PC-9 (cell line): ENCODE measurements at regions not wholly inside any gene's neighbourhood (a gene's known extent, or its start where the extent isn't known, plus 50 kb on each side); places are given as distances from the start of the nearest gene placed in this dataset.

ENCODE experiments used
- BruUV-seq: library from RNA; stranded (reverse); fragments of 400-500 nt; replicated peaks from 2 replicates; lab custom pipeline; 2021; lab: Mats Ljungman, UMichigan
- CTCF ChIA-PET: fragments of 300-600 bp; sonication (Branson Sonifier 250); formaldehyde crosslinking; loops from one replicate; lab custom pipeline; 2022; ENCODE audit warnings: antibody characterized with exemption; lab: Charles Lee
- POLR2A ChIA-PET: fragments of 300-600 bp; sonication (Branson Sonifier 250); formaldehyde crosslinking; loops from one replicate; lab custom pipeline; 2022; ENCODE audit warnings: antibody characterized with exemption; ENCODE audit not compliant: unreplicated experiment; lab: Charles Lee
- DNase-seq, 2 experiments: peaks; one replicate each; pipeline versions ENCODE4 v3.0.0 to v3.0.0-alpha.2; 2015 to 2022; ENCODE audit warnings: mixed read lengths in 1 of 2
- H2AFZ ChIP-seq: fragments of 200-600 bp; sonication (generic); 2 replicates; pipeline ENCODE4 v1.8.1; 2017; ENCODE audit warnings: antibody characterized with exemption
- H3F3A ChIP-seq: fragments of 200-600 bp; sonication (generic); 2 replicates; pipeline ENCODE4 v1.8.1; 2017; ENCODE audit warnings: antibody characterized with exemption, mild to moderate bottlenecking, low read depth; ENCODE audit not compliant: insufficient read depth
- H3K27ac ChIP-seq: fragments of 200-600 bp; sonication (generic); 2 replicates; pipeline ENCODE4 v1.6.1; 2016; ENCODE audit warnings: mixed run types
- H3K27me3 ChIP-seq: fragments of 200-600 bp; sonication (generic); 2 replicates; pipeline ENCODE4 v1.6.1; 2016; ENCODE audit warnings: low read depth, mixed run types; ENCODE audit not compliant: insufficient read depth
- H3K36me3 ChIP-seq: fragments of 200-600 bp; sonication (generic); 2 replicates; pipeline ENCODE4 v1.6.1; 2016; ENCODE audit warnings: low read depth, mixed run types
- H3K4me1 ChIP-seq: fragments of 200-600 bp; sonication (generic); replicated peaks from 2 replicates; pipeline ENCODE4 v1.6.1; 2016; ENCODE audit warnings: mixed run types; ENCODE audit not compliant: insufficient read depth
- H3K4me2 ChIP-seq: fragments of 200-600 bp; sonication (generic); 2 replicates; pipeline ENCODE4 v1.6.1; 2017; ENCODE audit warnings: mixed run types
- H3K4me3 ChIP-seq: fragments of 200-600 bp; sonication (generic); 2 replicates; pipeline ENCODE4 v1.6.1; 2016; ENCODE audit warnings: mixed run types
- H3K79me2 ChIP-seq: fragments of 200-600 bp; sonication (generic); 2 replicates; pipeline ENCODE4 v1.6.1; 2017; ENCODE audit warnings: low read depth, mixed run types
- H3K9me2 ChIP-seq: fragments of 200-600 bp; sonication (generic); 2 replicates; pipeline ENCODE4 v1.8.1; 2017; ENCODE audit warnings: mild to moderate bottlenecking; ENCODE audit not compliant: insufficient read depth
- H3K9me3 ChIP-seq: fragments of 200-600 bp; sonication (generic); 2 replicates; pipeline ENCODE4 v1.8.1; 2016; ENCODE audit warnings: low read depth; ENCODE audit not compliant: insufficient read depth
- H4K20me1 ChIP-seq: fragments of 200-600 bp; sonication (generic); 2 replicates; pipeline ENCODE4 v1.8.1; 2017; ENCODE audit not compliant: insufficient read depth
- EZH2 ChIP-seq: fragments of 200-600 bp; sonication (generic); IDR thresholded peaks from 2 replicates; pipeline ENCODE4 v1.8.0; 2017; ENCODE audit warnings: antibody characterized with exemption, low read depth
- intact Hi-C: fragments of 100-400 bp; cut with micrococcal nuclease; formaldehyde crosslinking; loops from one replicate; pipeline ENCODE4 v1.10.0; 2022; ENCODE audit not compliant: unreplicated experiment
- TF ChIP-seq, protein P1 (sequence below): fragments of 200-600 bp; sonication (generic); conservative IDR thresholded peaks from 2 replicates; pipeline ENCODE4 v1.6.1; 2017; ENCODE audit warnings: mixed run types, antibody characterized with exemption, mild to moderate bottlenecking, moderate library complexity

GRCh38 chr7:35570937-35571336 lies 124.0 kb downstream of the HERPUD2 start:
- DNase-seq = no peak
- no TSS peak for BruUV-seq
- no peak overlapping the region for H3K27ac ChIP-seq
- H3K27me3 ChIP-seq = peaks cover 40% of the 10 kb centered on the region
- H3K9me2 ChIP-seq = no peaks in the 10 kb centered on the region
- no peaks in the 10 kb centered on the region for H4K20me1 ChIP-seq
- H3F3A ChIP-seq = no peaks in the 10 kb centered on the region
- ChIA-PET CTCF (no interaction called here), POLR2A (no interaction called here)
- H3K4me2 ChIP-seq = no peak overlapping the region
- no peak overlapping the region for H3K4me3 ChIP-seq
- intact Hi-C loops = no loop called here
- TF ChIP-seq, protein P1, sequence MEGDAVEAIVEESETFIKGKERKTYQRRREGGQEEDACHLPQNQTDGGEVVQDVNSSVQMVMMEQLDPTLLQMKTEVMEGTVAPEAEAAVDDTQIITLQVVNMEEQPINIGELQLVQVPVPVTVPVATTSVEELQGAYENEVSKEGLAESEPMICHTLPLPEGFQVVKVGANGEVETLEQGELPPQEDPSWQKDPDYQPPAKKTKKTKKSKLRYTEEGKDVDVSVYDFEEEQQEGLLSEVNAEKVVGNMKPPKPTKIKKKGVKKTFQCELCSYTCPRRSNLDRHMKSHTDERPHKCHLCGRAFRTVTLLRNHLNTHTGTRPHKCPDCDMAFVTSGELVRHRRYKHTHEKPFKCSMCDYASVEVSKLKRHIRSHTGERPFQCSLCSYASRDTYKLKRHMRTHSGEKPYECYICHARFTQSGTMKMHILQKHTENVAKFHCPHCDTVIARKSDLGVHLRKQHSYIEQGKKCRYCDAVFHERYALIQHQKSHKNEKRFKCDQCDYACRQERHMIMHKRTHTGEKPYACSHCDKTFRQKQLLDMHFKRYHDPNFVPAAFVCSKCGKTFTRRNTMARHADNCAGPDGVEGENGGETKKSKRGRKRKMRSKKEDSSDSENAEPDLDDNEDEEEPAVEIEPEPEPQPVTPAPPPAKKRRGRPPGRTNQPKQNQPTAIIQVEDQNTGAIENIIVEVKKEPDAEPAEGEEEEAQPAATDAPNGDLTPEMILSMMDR = no peak
- no peaks in the 10 kb centered on the region for H3K4me1 ChIP-seq
- no peaks in the 10 kb centered on the region for H3K36me3 ChIP-seq
- no peaks in the 10 kb centered on the region for H3K9me3 ChIP-seq
- H2AFZ ChIP-seq = no peak overlapping the region
- no peaks in the 10 kb centered on the region for H3K79me2 ChIP-seq

- Histone ChIP-seq H3K4me3 (no peak overlapping the region), H4K20me1 (no peaks in the 10 kb centered on the region), H3K79me2 (no peaks in the 10 kb centered on the region), H3K4me1 (no peaks in the 10 kb centered on the region), H3K36me3 (no peaks in the 10 kb centered on the region), H2AFZ (no peak overlapping the region), H3K9me2 (no peaks in the 10 kb centered on the region), H3K27me3 (peaks cover 48% of the 10 kb centered on the region), H3K9me3 (no peaks in the 10 kb centered on the region), H3F3A (no peaks in the 10 kb centered on the region), H3K27ac (no peak overlapping the region), H3K4me2 (no peak overlapping the region)
- POLR2A ChIA-PET = no interaction called here
- BruUV-seq = no TSS peak
- DNase-seq = no peak
- TF ChIP-seq EZH2 = no peak
- TF ChIP-seq, protein P1 = no peak
- intact Hi-C loops = no loop called here
- CTCF ChIA-PET = no interaction called here
Measured at GRCh38 chr7:35565927-35566326, 129.0 kb downstream of the HERPUD2 start.

DNA sequence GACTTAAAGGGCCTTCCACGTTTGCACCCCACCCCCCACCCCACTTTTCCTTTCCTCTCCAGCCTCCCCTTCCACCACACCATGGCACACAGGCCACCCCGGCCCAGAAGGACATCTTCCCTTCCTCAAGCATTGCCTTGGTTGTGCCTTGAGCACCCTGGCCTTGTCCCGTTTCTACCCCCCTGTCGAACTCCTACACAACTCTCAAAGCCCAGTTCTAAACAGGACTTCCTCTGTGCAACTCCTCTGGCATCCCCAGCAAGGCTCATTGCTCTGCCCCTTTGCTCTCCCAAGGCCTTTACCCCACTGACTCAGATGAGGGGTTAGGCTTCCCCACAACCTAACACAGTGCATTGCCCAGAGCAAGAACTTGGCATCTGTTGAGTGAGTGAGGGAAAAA lies 136.1 kb downstream of the HERPUD2 start:
- BruUV-seq = no TSS peak
- ChIA-PET POLR2A (no interaction called here), CTCF (no interaction called here)
- DNase-seq = no peak
- Histone ChIP-seq H3K4me3 (no peak overlapping the region), H3K4me2 (no peak overlapping the region), H4K20me1 (no peaks in the 10 kb centered on the region), H3K36me3 (no peaks in the 10 kb centered on the region), H3K9me3 (no peaks in the 10 kb centered on the region), H2AFZ (no peak overlapping the region), H3K27me3 (no peaks in the 10 kb centered on the region), H3K79me2 (no peaks in the 10 kb centered on the region), H3K9me2 (no peaks in the 10 kb centered on the region), H3K4me1 (no peaks in the 10 kb centered on the region), H3K27ac (no peak overlapping the region), H3F3A (no peaks in the 10 kb centered on the region)
- no peak for TF ChIP-seq EZH2
- TF ChIP-seq, protein P1 = no peak
- intact Hi-C loops = no loop called here
